ENCODE measurements at regions not wholly inside any gene's neighbourhood (a gene's known extent, or its start where the extent isn't known, plus 50 kb on each side); places are given as distances from the start of the nearest gene placed in this dataset.

DNA sequence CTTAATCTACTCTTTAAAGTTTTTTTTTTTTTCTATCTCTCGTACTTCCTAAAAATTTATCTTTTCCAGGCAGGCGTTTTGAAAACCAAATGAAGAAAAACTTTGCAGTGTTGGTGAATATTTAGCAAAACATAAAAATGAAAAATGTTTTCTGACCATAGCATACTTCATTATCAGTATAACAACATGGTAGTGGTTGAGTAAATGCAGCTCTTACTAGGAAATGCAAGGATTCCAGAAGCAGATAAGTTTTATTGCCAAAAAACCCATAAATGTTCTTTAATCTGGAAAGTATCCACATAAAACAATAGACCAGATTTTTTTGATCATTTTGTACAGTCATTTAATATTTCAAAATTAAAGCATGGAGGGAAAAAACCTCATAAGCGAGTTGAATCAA, 136.9 kb upstream of the GUCY1A1 start:
- TF ChIP-seq, protein P1, sequence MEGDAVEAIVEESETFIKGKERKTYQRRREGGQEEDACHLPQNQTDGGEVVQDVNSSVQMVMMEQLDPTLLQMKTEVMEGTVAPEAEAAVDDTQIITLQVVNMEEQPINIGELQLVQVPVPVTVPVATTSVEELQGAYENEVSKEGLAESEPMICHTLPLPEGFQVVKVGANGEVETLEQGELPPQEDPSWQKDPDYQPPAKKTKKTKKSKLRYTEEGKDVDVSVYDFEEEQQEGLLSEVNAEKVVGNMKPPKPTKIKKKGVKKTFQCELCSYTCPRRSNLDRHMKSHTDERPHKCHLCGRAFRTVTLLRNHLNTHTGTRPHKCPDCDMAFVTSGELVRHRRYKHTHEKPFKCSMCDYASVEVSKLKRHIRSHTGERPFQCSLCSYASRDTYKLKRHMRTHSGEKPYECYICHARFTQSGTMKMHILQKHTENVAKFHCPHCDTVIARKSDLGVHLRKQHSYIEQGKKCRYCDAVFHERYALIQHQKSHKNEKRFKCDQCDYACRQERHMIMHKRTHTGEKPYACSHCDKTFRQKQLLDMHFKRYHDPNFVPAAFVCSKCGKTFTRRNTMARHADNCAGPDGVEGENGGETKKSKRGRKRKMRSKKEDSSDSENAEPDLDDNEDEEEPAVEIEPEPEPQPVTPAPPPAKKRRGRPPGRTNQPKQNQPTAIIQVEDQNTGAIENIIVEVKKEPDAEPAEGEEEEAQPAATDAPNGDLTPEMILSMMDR (IDR thresholded peaks at IDR 0.05), result no peak
- TF ChIP-seq EP300 (IDR thresholded peaks at IDR 0.05), result no peak
